H1 (cell line): ENCODE measurements at regions not wholly inside any gene's neighbourhood (a gene's known extent, or its start where the extent isn't known, plus 50 kb on each side); places are given as distances from the start of the nearest gene placed in this dataset.

Experiments
- EGR1 ChIP-seq: IDR thresholded peaks from 2 replicates; pipeline ENCODE4 v1.6.1; 2011; ENCODE audit warnings: low read depth, low read length, borderline replicate concordance
- MAFK ChIP-seq: IDR thresholded peaks from 2 replicates; pipeline ENCODE4 v1.6.1; 2012; ENCODE audit warnings: low read depth, mild to moderate bottlenecking, improper control_type of control experiment, low read length
- SIX5 ChIP-seq: IDR thresholded peaks from 2 replicates; pipeline ENCODE4 v1.6.1; 2011; ENCODE audit warnings: mild to moderate bottlenecking, low read depth, low read length
- TF ChIP-seq, protein P1 (sequence below): IDR thresholded peaks from 2 replicates; pipeline ENCODE4 v1.6.1; 2012; ENCODE audit warnings: inconsistent platforms

DNA sequence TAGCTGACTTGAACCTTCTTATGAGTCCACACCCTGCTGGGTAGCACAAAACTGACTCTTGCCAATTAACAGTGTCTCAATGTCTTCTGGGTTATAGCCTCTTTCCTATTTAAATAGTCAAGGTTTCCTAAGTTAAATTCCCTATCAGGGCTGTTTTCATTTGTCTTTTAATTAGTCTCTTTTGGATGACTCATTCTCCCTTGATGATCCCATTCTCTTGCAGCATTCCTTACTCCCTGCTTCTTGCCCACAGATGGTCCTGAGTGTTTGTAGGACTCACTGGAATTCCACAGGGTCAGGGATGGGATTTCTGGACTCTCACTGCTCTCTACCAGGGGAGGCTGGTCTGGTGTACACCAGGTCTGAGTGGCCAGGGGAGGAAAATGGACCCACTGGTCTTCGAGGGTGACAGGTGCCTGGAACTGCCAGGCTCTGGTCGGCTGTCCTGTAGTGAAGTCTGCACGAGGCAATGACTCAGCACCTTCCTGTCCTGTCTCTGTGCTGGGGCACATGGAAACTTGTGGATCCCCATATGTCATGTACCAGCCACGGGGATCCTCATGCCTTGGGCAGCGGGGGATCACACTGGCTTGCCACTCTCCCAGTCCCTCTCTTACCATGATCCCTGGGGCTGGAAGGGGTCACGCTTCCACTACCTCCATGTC is 236.5 kb upstream of the PELI2 start (continued):
- TF ChIP-seq, protein P1, sequence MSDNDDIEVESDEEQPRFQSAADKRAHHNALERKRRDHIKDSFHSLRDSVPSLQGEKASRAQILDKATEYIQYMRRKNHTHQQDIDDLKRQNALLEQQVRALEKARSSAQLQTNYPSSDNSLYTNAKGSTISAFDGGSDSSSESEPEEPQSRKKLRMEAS = peak; percentile 75
- no peak for TF ChIP-seq EGR1
- TF ChIP-seq MAFK = peak; percentile 69; the same call in 1 of the 2 replicates
- no peak for TF ChIP-seq SIX5
- TF ChIP-seq, all 59 proteins: peak for 5
